ENCODE measurements at regions not wholly inside any gene's neighbourhood (a gene's known extent, or its start where the extent isn't known, plus 50 kb on each side); places are given as distances from the start of the nearest gene placed in this dataset.

- Histone ChIP-seq H3K4me3 (ENCODE audit: control extremely low read depth in 1 of 5, extremely low read depth in 1 of 5, insufficient read depth in 1 of 5, low read depth in 2 of 5, low read length in 4 of 5) (no peak overlapping the region), H3K79me2 (ENCODE audit: control insufficient read depth, insufficient read depth, low read length) (no peaks in the 10 kb centered on the region), H2AFZ (ENCODE audit: insufficient read depth, low read depth, low read length, poor library complexity, severe bottlenecking) (no peak overlapping the region), H3K9ac (ENCODE audit: low read length) (no peak overlapping the region), H3K4me1 (ENCODE audit: control insufficient read depth in 2 of 2, insufficient read depth in 2 of 2, low read length in 2 of 2) (no peaks in the 10 kb centered on the region), H3K4me2 (replicated peaks; ENCODE audit: low read depth, low read length, poor library complexity, severe bottlenecking) (no peak overlapping the region), H3K27me3 (replicated peaks in 1 of 4; ENCODE audit: control extremely low read depth in 1 of 4, control insufficient read depth in 3 of 4, insufficient read depth in 4 of 4, low read length in 3 of 4) (peaks cover 0 to 27% (median 0%) of the 10 kb centered on the region in 4 experiments), H4K20me1 (ENCODE audit: control insufficient read depth, insufficient read depth, low read length, poor library complexity, severe bottlenecking) (no peaks in the 10 kb centered on the region), H3K27ac (ENCODE audit: low read length in 2 of 2) (no peak overlapping the region), H3K36me3 (replicated peaks in 1 of 2; ENCODE audit: control extremely low read depth in 1 of 2, control insufficient read depth in 1 of 2, extremely low read depth in 1 of 2, insufficient read depth in 2 of 2, low read length in 1 of 2) (no peaks in the 10 kb centered on the region), H3K9me3 (ENCODE audit: control extremely low read depth in 1 of 3, control insufficient read depth in 2 of 3, insufficient read depth in 1 of 3, low read length in 2 of 3) (no peaks in the 10 kb centered on the region)
- CTCF ChIA-PET = no interaction called here
- intact Hi-C loops (cut with micrococcal nuclease) = no loop called here
- Mint-ChIP-seq H3K9me3 (ENCODE audit: insufficient read depth) (no peaks in the 10 kb centered on the region), H3K4me1 (no peaks in the 10 kb centered on the region), H3K27ac (no peak overlapping the region), H3K27me3 (peaks cover 32% of the 10 kb centered on the region), H3K4me3 (no peak overlapping the region)
- WGBS (ENCODE audit: insufficient coverage) = no CpG with 5 or more reads among the region's 1 CpG
- TF ChIP-seq CTCF (IDR thresholded peaks at IDR 0.05) (no peak), EZH2 (IDR thresholded peaks at IDR 0.05; ENCODE audit: borderline replicate concordance, insufficient read depth, low read depth, low read length, poor library complexity, severe bottlenecking) (no peak)
- ATAC-seq (ENCODE audit: low read depth) (no peak), DNase-seq (no peak)
- POLR2A ChIA-PET = no interaction called here
Observed at GRCh38 chr6:29999416-29999815, 57.1 kb downstream of the HLA-A start.

GRCh38 chr6:30000156-30000791, 57.9 kb downstream of the HLA-A start:
- POLR2A ChIA-PET = no interaction called here
- peaks cover 0 to 27% (median 0%) of the 10 kb centered on the region in 4 experiments for H3K27me3 ChIP-seq (replicated peaks in 1 of 4; ENCODE audit: control extremely low read depth in 1 of 4, control insufficient read depth in 3 of 4, insufficient read depth in 4 of 4, low read length in 3 of 4)

More at GRCh38 chr6:30000156-30000791, 57.9 kb downstream of the HLA-A start:
- Histone ChIP-seq H3K4me1 (ENCODE audit: control insufficient read depth in 2 of 2, insufficient read depth in 2 of 2, low read length in 2 of 2) (no peaks in the 10 kb centered on the region), H3K9ac (ENCODE audit: low read length) (no peak overlapping the region), H3K36me3 (replicated peaks in 1 of 2; ENCODE audit: control extremely low read depth in 1 of 2, control insufficient read depth in 1 of 2, extremely low read depth in 1 of 2, insufficient read depth in 2 of 2, low read length in 1 of 2) (no peaks in the 10 kb centered on the region), H3K4me2 (replicated peaks; ENCODE audit: low read depth, low read length, poor library complexity, severe bottlenecking) (no peak overlapping the region), H3K9me3 (ENCODE audit: control extremely low read depth in 1 of 3, control insufficient read depth in 2 of 3, insufficient read depth in 1 of 3, low read length in 2 of 3) (no peaks in the 10 kb centered on the region), H3K4me3 (ENCODE audit: control extremely low read depth in 1 of 5, extremely low read depth in 1 of 5, insufficient read depth in 1 of 5, low read depth in 2 of 5, low read length in 4 of 5) (no peak overlapping the region), H3K79me2 (ENCODE audit: control insufficient read depth, insufficient read depth, low read length) (no peaks in the 10 kb centered on the region), H4K20me1 (ENCODE audit: control insufficient read depth, insufficient read depth, low read length, poor library complexity, severe bottlenecking) (no peaks in the 10 kb centered on the region), H3K27ac (ENCODE audit: low read length in 2 of 2) (no peak overlapping the region), H2AFZ (ENCODE audit: insufficient read depth, low read depth, low read length, poor library complexity, severe bottlenecking) (no peak overlapping the region)
- TF ChIP-seq EZH2 (IDR thresholded peaks at IDR 0.05; ENCODE audit: borderline replicate concordance, insufficient read depth, low read depth, low read length, poor library complexity, severe bottlenecking) (no peak), CTCF (IDR thresholded peaks at IDR 0.05) (no peak)
- peaks cover 36% of the 10 kb centered on the region for H3K27me3 Mint-ChIP-seq
- no peak for DNase-seq
- intact Hi-C loops (cut with micrococcal nuclease) = no loop called here
- H3K27ac Mint-ChIP-seq = no peak overlapping the region
- no peaks in the 10 kb centered on the region for H3K9me3 Mint-ChIP-seq (ENCODE audit: insufficient read depth)
- no peaks in the 10 kb centered on the region for H3K4me1 Mint-ChIP-seq
- no peak overlapping the region for H3K4me3 Mint-ChIP-seq
- 99% methylated on average over 6 of the region's 9 CpGs for WGBS (ENCODE audit: insufficient coverage)
- CTCF ChIA-PET = no interaction called here
- ATAC-seq (ENCODE audit: low read depth) = no peak
